A673 (cell line): ENCODE measurements at regions not wholly inside any gene's neighbourhood (a gene's known extent, or its start where the extent isn't known, plus 50 kb on each side); places are given as distances from the start of the nearest gene placed in this dataset.

ENCODE experiments used
- EZH2 ChIP-seq: fragments of 200-600 bp; sonication (generic); IDR thresholded peaks from 2 replicates; pipeline ENCODE4 v1.6.1; 2017; ENCODE audit warnings: borderline replicate concordance, low read depth, mild to moderate bottlenecking, mixed read lengths, antibody characterized with exemption, low read length; ENCODE audit not compliant: poor library complexity, severe bottlenecking
- TF ChIP-seq, protein P1 (sequence below): fragments of 300-800, 200-600 bp; sonication (generic); conservative IDR thresholded peaks from 2 replicates; pipeline ENCODE4 v1.5.1; 2017; ENCODE audit warnings: low read depth, mild to moderate bottlenecking, antibody characterized with exemption, low read length, moderate library complexity, mixed read lengths

DNA sequence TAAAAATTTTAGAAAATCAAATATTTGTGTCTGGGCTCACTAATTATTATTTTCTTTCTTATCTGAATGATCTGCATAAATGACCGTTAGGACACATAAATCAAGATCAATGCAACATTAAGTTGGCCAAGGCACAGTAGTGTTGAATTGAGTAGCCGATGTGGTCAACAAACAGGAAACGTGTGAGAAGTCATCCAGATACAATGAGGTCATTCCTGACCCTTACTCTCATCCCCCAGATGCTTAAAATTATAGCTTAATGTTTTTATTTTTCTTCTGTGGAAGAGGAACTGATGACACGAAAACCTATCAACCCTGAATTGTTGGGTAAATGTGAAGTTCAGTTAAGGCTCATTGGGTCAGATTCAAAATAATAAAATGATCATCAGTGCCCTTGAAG, 222.9 kb downstream of the RFC3 start:
- TF ChIP-seq EZH2 = no peak
- TF ChIP-seq, protein P1, sequence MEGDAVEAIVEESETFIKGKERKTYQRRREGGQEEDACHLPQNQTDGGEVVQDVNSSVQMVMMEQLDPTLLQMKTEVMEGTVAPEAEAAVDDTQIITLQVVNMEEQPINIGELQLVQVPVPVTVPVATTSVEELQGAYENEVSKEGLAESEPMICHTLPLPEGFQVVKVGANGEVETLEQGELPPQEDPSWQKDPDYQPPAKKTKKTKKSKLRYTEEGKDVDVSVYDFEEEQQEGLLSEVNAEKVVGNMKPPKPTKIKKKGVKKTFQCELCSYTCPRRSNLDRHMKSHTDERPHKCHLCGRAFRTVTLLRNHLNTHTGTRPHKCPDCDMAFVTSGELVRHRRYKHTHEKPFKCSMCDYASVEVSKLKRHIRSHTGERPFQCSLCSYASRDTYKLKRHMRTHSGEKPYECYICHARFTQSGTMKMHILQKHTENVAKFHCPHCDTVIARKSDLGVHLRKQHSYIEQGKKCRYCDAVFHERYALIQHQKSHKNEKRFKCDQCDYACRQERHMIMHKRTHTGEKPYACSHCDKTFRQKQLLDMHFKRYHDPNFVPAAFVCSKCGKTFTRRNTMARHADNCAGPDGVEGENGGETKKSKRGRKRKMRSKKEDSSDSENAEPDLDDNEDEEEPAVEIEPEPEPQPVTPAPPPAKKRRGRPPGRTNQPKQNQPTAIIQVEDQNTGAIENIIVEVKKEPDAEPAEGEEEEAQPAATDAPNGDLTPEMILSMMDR = no peak
